Ovary (tissue), 7 donors: ENCODE measurements at regions not wholly inside any gene's neighbourhood (a gene's known extent, or its start where the extent isn't known, plus 50 kb on each side); places are given as distances from the start of the nearest gene placed in this dataset. TPM values are rescaled to one million over a fixed set of nuclear protein-coding genes. Genes with fewer than 3 reads are reported as not detected.

Experiments
- DNase-seq, 5 donors: peaks; one replicate each; pipeline ENCODE4 v3.0.0-alpha.2; 2019 to 2020
- H3K27ac ChIP-seq, 2 donors: fragments of 200-600 bp; one replicate each; pipeline versions ENCODE4 v1.5.1 to v1.8.0; 2019 to 2022
- H3K27me3 ChIP-seq: fragments of 200-600 bp; one replicate; pipeline ENCODE4 v1.8.0; 2022
- H3K36me3 ChIP-seq: fragments of 200-600 bp; sonication (generic); one replicate; pipeline ENCODE4 v1.5.1; 2019
- H3K4me1 ChIP-seq: one replicate; pipeline ENCODE4 v1.8.1; 2013; ENCODE audit warnings: mild to moderate bottlenecking, moderate library complexity; ENCODE audit not compliant: insufficient read depth
- H3K4me3 ChIP-seq: fragments of 200-600 bp; sonication (generic); one replicate; pipeline ENCODE4 v1.5.1; 2017
- H3K9me3 ChIP-seq, 2 donors: fragments of 200-600 bp in 1 of 2; sonication (generic) in 1 of 2; one replicate each; pipeline versions ENCODE4 v1.5.1 to v1.8.1; 2013 to 2019; ENCODE audit warnings: mild to moderate bottlenecking in 1 of 2, moderate library complexity in 1 of 2
- EP300 ChIP-seq: sonication (generic); formaldehyde crosslinking; IDR thresholded peaks from one replicate; pipeline ENCODE4 v1.6.1; 2017; ENCODE audit warnings: antibody characterized with exemption
- POLR2A ChIP-seq: fragments of 450-650 bp; IDR thresholded peaks from one replicate; pipeline ENCODE4 v1.6.1; 2017; ENCODE audit warnings: antibody characterized with exemption, mild to moderate bottlenecking, moderate library complexity
- WGBS, 3 donors: extraction: QIAGEN DNeasy Blood & Tissue Kit in 1 of 3; methylation state at CpG; one replicate each; pipeline versions ENCODE4 v1.1.5 to v1.1.7; 2013 to 2017; 5-methylcytosine and 5-hydroxymethylcytosine counted together
- intact Hi-C, 4 donors: fragments of 100-400 bp; cut with DNase I; formaldehyde crosslinking; loops; one replicate each; pipeline versions ENCODE4 v1.11.0 to v1.15.1; 2022 to 2023
- small RNA-seq: library from RNA; depleted of rRNA; stranded (forward); fragments of <200 nt; gene quantifications from one replicate; pipeline ENCODE3, GENCODE V24; 2016
- TF ChIP-seq, protein P1 (sequence below), 3 donors: fragments of 450-650 bp in 2 of 3; fragments of 200-600 bp in 1 of 3; IDR thresholded peaks; one replicate each; pipeline versions ENCODE4 v1.5.1 to v1.8.0; 2016 to 2022; ENCODE audit warnings: antibody characterized with exemption in 3 of 3, mild to moderate bottlenecking in 1 of 3
- donor health status: DM: no; HTN: no; CAD: no; lungs with moderate emphysema.
- donor health status: DM: no; HTN: no; CAD: no.
- donor health status: Bipolar disorder and iron deficiency.
- donor health status: DM: no; HTN: no; CAD: no.
- donor health status: DM: yes; HTN: yes; CAD: no.

DNA sequence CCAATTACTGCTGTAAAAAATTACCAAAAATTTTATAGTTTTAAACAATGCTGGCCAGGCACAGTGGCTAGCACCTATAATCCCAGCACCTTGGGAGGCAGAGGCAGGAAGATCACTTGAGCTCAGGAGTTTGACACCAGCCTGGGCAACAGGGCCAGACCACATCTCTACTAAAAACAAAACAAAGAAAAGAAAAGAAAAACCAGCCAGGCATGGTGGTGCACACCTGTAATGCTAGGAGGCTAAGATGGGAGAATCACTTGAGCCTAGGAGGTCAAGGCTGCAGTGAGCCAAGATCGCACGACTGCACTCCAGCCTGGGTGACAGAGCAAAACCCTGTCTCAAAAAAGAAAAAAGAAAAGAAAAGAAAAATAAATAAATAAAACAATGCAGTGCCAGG is 54.0 kb upstream of the ARID2 start:
- intact Hi-C loops: no loop called here
- WGBS, 3 donors: 93 to 96% (median 94%) methylated on average over 2 of the region's 2 CpGs
- H3K4me1 ChIP-seq: no peaks in the 10 kb centered on the region
- H3K9me3 ChIP-seq: no peaks in the 10 kb centered on the region
- no peaks in the 10 kb centered on the region for H3K36me3 ChIP-seq
- no peak for DNase-seq
- H3K27me3 ChIP-seq: no peaks in the 10 kb centered on the region
- TF ChIP-seq, protein P1, sequence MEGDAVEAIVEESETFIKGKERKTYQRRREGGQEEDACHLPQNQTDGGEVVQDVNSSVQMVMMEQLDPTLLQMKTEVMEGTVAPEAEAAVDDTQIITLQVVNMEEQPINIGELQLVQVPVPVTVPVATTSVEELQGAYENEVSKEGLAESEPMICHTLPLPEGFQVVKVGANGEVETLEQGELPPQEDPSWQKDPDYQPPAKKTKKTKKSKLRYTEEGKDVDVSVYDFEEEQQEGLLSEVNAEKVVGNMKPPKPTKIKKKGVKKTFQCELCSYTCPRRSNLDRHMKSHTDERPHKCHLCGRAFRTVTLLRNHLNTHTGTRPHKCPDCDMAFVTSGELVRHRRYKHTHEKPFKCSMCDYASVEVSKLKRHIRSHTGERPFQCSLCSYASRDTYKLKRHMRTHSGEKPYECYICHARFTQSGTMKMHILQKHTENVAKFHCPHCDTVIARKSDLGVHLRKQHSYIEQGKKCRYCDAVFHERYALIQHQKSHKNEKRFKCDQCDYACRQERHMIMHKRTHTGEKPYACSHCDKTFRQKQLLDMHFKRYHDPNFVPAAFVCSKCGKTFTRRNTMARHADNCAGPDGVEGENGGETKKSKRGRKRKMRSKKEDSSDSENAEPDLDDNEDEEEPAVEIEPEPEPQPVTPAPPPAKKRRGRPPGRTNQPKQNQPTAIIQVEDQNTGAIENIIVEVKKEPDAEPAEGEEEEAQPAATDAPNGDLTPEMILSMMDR (IDR thresholded peaks at IDR 0.05): no peak
- TF ChIP-seq POLR2A (no peak), EP300 (no peak)
- H3K4me3 ChIP-seq: no peak overlapping the region
- no peak overlapping the region for H3K27ac ChIP-seq

Small RNA genes lying in the stretch of these regions (small RNA-seq; reads per million reads assigned to genes)
- not detected for gene RF00026
